Nephron progenitor cell (in vitro differentiated cells): ENCODE measurements at regions not wholly inside any gene's neighbourhood (a gene's known extent, or its start where the extent isn't known, plus 50 kb on each side); places are given as distances from the start of the nearest gene placed in this dataset.

Experiments
- DNase-seq: peaks from one replicate; pipeline ENCODE4 v3.0.0; 2021
- H3K27ac Mint-ChIP-seq: 2 replicates; pipeline ENCODE4 v1.8.0; 2021; ENCODE audit warnings: mild to moderate bottlenecking, moderate library complexity, mixed read lengths
- H3K27me3 Mint-ChIP-seq: 2 replicates; pipeline ENCODE4 v1.8.0; 2021; ENCODE audit warnings: mild to moderate bottlenecking, low read depth, mixed read lengths; ENCODE audit not compliant: poor library complexity
- H3K36me3 Mint-ChIP-seq: 2 replicates; pipeline ENCODE4 v1.8.0; 2021; ENCODE audit warnings: low read depth, mixed read lengths
- H3K4me1 Mint-ChIP-seq: 2 replicates; pipeline ENCODE4 v1.8.0; 2021; ENCODE audit warnings: mixed read lengths
- H3K4me3 Mint-ChIP-seq: 2 replicates; pipeline ENCODE4 v1.8.0; 2021; ENCODE audit warnings: mild to moderate bottlenecking, moderate library complexity, mixed read lengths
- H3K9me3 Mint-ChIP-seq: 2 replicates; pipeline ENCODE4 v1.8.0; 2021; ENCODE audit warnings: mild to moderate bottlenecking, moderate library complexity, mixed read lengths
- CTCF ChIP-seq: fragments of 200-600 bp; sonication (generic); IDR thresholded peaks from 2 replicates; pipeline ENCODE4 v1.5.0; 2021; ENCODE audit warnings: antibody characterized with exemption

- Mint-ChIP-seq H3K27me3 (no peaks in the 10 kb centered on the region), H3K4me1 (peaks cover 52% of the 10 kb centered on the region), H3K9me3 (no peaks in the 10 kb centered on the region), H3K27ac (peak overlapping the region; percentile 55), H3K36me3 (no peaks in the 10 kb centered on the region), H3K4me3 (no peak overlapping the region)
- DNase-seq: no peak
- TF ChIP-seq CTCF: no peak
Observed at GRCh38 chr2:59920961-59921360, 632.5 kb downstream of the BCL11A start.

- peak overlapping the region; percentile 4 for H3K27ac Mint-ChIP-seq
Observed at GRCh38 chr2:59920307-59920706, 633.1 kb downstream of the BCL11A start.

GRCh38 chr2:59919579-59919978 is 633.9 kb downstream of the BCL11A start:
- no peak for DNase-seq
- TF ChIP-seq CTCF: no peak
- no peaks in the 10 kb centered on the region for H3K36me3 Mint-ChIP-seq
- no peaks in the 10 kb centered on the region for H3K27me3 Mint-ChIP-seq
- H3K4me3 Mint-ChIP-seq: no peak overlapping the region
- no peaks in the 10 kb centered on the region for H3K9me3 Mint-ChIP-seq
- peaks cover 52% of the 10 kb centered on the region for H3K4me1 Mint-ChIP-seq
- peak overlapping the region; percentile 4 for H3K27ac Mint-ChIP-seq

More at GRCh38 chr2:59920307-59920706, 633.1 kb downstream of the BCL11A start:
- DNase-seq: no peak
- Mint-ChIP-seq H3K4me3 (no peak overlapping the region), H3K27me3 (no peaks in the 10 kb centered on the region), H3K4me1 (peaks cover 47% of the 10 kb centered on the region), H3K36me3 (no peaks in the 10 kb centered on the region), H3K9me3 (no peaks in the 10 kb centered on the region)
- no peak for TF ChIP-seq CTCF

GRCh38 chr2:59912042-59912441 is 641.4 kb downstream of the BCL11A start:
- H3K4me1 Mint-ChIP-seq: peaks cover 6% of the 10 kb centered on the region
- no peaks in the 10 kb centered on the region for H3K9me3 Mint-ChIP-seq

GRCh38 chr2:59910166-59910565 is 643.3 kb downstream of the BCL11A start:
- TF ChIP-seq CTCF: no peak
- no peak overlapping the region for H3K27ac Mint-ChIP-seq
- H3K9me3 Mint-ChIP-seq: no peaks in the 10 kb centered on the region

More at GRCh38 chr2:59912042-59912441, 641.4 kb downstream of the BCL11A start:
- H3K36me3 Mint-ChIP-seq: no peaks in the 10 kb centered on the region
- TF ChIP-seq CTCF: no peak
- H3K27me3 Mint-ChIP-seq: no peaks in the 10 kb centered on the region
- H3K4me3 Mint-ChIP-seq: no peak overlapping the region
- DNase-seq: no peak
- H3K27ac Mint-ChIP-seq: no peak overlapping the region

GRCh38 chr2:59909147-59909546 is 644.3 kb downstream of the BCL11A start:
- no peak for DNase-seq
- no peaks in the 10 kb centered on the region for H3K27me3 Mint-ChIP-seq
- H3K9me3 Mint-ChIP-seq: no peaks in the 10 kb centered on the region
- no peak overlapping the region for H3K27ac Mint-ChIP-seq
- no peak for TF ChIP-seq CTCF
- no peaks in the 10 kb centered on the region for H3K4me1 Mint-ChIP-seq
- no peak overlapping the region for H3K4me3 Mint-ChIP-seq
- no peaks in the 10 kb centered on the region for H3K36me3 Mint-ChIP-seq

More at GRCh38 chr2:59910166-59910565, 643.3 kb downstream of the BCL11A start:
- DNase-seq: no peak
- H3K36me3 Mint-ChIP-seq: no peaks in the 10 kb centered on the region
- peaks cover 6% of the 10 kb centered on the region for H3K4me1 Mint-ChIP-seq
- H3K4me3 Mint-ChIP-seq: no peak overlapping the region
- H3K27me3 Mint-ChIP-seq: no peaks in the 10 kb centered on the region
